AG04450 (cell line): ENCODE measurements at regions not wholly inside any gene's neighbourhood (a gene's known extent, or its start where the extent isn't known, plus 50 kb on each side); places are given as distances from the start of the nearest gene placed in this dataset.

ENCODE experiments used
- CTCF ChIA-PET: fragments of 300-600, 350-600 bp; formaldehyde crosslinking; extraction: SDS; loops from one replicate; lab custom pipeline; 2022; ENCODE audit warnings: antibody characterized with exemption, inconsistent platforms; lab: Charles Lee
- POLR2A ChIA-PET: fragments of 350-600 bp; formaldehyde crosslinking; extraction: SDS; loops from one replicate; lab custom pipeline; 2021; ENCODE audit warnings: antibody characterized with exemption, inconsistent platforms; lab: Yijun Ruan, JAX
- DNase-seq: peaks from one replicate; pipeline ENCODE4 v3.0.0-alpha.2; 2011; ENCODE audit warnings: low read depth, low spot score
- H3K27ac ChIP-seq: one replicate; pipeline ENCODE4 v1.5.1; 2012; ENCODE audit warnings: low read depth, low read length, control low read depth
- H3K27me3 ChIP-seq: one replicate; pipeline ENCODE4 v1.6.0; 2012; ENCODE audit warnings: low read length; ENCODE audit not compliant: control insufficient read depth, insufficient read depth
- H3K4me3 ChIP-seq: 2 replicates; pipeline ENCODE4 v1.5.1; 2011; ENCODE audit warnings: mild to moderate bottlenecking, low read depth, low read length, control low read depth
- H3K9me3 ChIP-seq: 2 replicates; pipeline ENCODE4 v1.5.1; 2012; ENCODE audit warnings: low read length; ENCODE audit not compliant: control insufficient read depth, insufficient read depth
- TF ChIP-seq, protein P1 (sequence below): IDR thresholded peaks from 2 replicates; pipeline ENCODE4 v1.5.1; 2011; ENCODE audit warnings: low read depth, low read length, control low read depth, inconsistent platforms

DNA sequence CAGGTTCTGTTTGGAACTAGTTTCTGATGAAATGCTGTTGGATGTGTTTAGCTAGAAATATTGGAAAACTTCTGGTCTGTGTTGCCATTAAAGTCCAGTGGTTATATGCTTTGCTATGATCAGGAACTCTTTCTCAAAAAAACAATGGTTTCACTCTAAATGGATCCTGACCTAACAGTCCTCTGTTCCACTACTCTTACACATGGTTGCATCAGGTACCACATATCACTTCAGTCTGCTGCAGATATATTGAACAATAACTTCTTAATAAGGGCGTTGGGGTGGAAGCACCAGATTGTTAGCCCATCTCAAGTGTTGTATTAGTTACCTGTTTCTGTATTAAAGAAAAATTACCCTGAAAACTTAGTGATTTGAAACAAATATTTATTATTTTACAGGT, 676.6 kb upstream of the GCFC2 start:
- H3K4me3 ChIP-seq: no peak overlapping the region
- POLR2A ChIA-PET: no interaction called here
- CTCF ChIA-PET: interaction anchor here (1.1 kb wide), 1 partner anchor 190 kb away, joined by 6 read pairs; no protein-coding TSS in a partner anchor
- no peak for DNase-seq
- no peaks in the 10 kb centered on the region for H3K9me3 ChIP-seq
- no peak overlapping the region for H3K27ac ChIP-seq
- no peaks in the 10 kb centered on the region for H3K27me3 ChIP-seq
- TF ChIP-seq, protein P1, sequence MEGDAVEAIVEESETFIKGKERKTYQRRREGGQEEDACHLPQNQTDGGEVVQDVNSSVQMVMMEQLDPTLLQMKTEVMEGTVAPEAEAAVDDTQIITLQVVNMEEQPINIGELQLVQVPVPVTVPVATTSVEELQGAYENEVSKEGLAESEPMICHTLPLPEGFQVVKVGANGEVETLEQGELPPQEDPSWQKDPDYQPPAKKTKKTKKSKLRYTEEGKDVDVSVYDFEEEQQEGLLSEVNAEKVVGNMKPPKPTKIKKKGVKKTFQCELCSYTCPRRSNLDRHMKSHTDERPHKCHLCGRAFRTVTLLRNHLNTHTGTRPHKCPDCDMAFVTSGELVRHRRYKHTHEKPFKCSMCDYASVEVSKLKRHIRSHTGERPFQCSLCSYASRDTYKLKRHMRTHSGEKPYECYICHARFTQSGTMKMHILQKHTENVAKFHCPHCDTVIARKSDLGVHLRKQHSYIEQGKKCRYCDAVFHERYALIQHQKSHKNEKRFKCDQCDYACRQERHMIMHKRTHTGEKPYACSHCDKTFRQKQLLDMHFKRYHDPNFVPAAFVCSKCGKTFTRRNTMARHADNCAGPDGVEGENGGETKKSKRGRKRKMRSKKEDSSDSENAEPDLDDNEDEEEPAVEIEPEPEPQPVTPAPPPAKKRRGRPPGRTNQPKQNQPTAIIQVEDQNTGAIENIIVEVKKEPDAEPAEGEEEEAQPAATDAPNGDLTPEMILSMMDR: no peak

DNA sequence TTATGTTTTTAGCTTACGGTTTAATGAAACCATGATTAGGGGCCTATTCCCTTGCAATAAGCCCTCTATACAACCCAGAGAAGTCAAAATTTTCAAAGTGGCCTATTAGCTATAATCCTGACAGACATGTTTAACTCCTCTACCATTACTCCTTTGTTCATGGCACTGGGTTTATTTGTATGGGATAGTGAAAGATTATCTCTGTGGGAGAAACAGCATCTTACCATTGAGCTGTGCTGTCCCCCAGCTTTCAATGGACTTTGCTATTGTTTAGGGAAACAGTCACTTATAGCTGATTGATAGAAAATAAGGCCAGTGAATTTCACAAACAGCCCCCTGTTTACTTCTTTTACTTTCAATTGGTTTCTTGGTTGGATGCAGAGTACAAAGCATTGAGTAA, 675.2 kb upstream of the GCFC2 start:
- POLR2A ChIA-PET: no interaction called here

DNA sequence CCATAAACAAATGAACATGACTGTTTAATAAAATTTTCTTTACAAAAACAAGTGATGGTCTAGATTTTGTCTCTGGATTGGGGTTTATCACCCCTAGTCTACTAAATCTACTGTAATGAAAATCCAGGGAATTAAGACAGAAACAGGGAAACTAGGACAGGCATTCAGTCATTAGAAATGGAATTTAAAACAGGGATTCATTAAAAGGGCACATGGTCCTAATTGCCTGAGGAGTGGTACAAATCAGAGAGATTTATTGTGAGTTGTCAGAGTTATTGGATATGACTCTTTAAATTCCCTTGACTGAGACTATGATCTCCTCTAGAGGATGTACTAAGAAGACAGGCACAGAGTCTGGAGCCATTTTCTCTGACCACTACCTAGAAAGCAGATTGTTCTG, 670.9 kb upstream of the GCFC2 start:
- TF ChIP-seq, protein P1: no peak
- no peak for DNase-seq
- H3K9me3 ChIP-seq: no peaks in the 10 kb centered on the region
- POLR2A ChIA-PET: no interaction called here
- H3K27ac ChIP-seq: no peak overlapping the region
- H3K4me3 ChIP-seq: no peak overlapping the region
- CTCF ChIA-PET: no interaction called here
- H3K27me3 ChIP-seq: no peaks in the 10 kb centered on the region

More for the DNA sequence above, 675.2 kb upstream of the GCFC2 start:
- Histone ChIP-seq H3K27me3 (no peaks in the 10 kb centered on the region), H3K4me3 (no peak overlapping the region), H3K27ac (no peak overlapping the region), H3K9me3 (no peaks in the 10 kb centered on the region)
- no peak for DNase-seq
- CTCF ChIA-PET: no interaction called here
- TF ChIP-seq, protein P1: no peak

DNA sequence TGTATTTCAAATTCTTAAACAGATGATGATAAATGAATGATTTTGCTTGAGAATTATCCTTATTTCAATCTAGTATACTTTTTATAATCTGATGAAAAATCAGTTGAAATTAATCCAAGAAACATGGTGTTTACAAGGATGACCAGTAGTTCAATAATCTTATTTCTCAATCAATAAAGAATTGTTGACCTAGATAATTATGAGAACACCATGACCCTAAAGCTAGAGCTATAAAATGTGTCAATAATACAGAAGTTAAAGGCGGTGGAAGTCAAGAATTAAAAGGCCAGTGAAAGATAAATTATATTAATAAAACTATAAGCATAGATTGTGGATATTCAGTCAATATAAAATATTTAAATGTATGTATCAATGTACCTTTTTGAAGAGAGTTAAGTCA, 667.4 kb upstream of the GCFC2 start:
- no peak overlapping the region for H3K27ac ChIP-seq
- H3K27me3 ChIP-seq: no peaks in the 10 kb centered on the region
- TF ChIP-seq, protein P1: no peak
- CTCF ChIA-PET: no interaction called here
- H3K4me3 ChIP-seq: no peak overlapping the region
- no peak for DNase-seq
- POLR2A ChIA-PET: no interaction called here
- no peaks in the 10 kb centered on the region for H3K9me3 ChIP-seq

DNA sequence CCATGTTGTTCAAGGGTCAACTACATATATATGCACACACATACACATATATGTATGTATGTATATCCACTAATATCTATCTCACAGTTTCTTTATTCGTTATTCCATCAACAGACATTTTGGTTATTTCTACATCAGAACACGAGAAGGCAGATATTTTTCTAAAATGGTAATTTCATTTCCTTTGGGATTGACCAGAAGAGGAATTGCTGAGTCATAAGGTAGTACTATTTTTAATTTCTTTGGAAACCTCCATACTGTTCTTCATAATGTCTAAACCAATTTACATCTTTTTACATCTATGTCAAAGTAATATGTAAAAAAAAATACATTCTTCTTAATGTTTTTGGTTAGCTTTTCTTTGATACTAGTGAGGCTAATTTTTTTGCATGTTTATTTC, 630.7 kb upstream of the GCFC2 start:
- Histone ChIP-seq H3K27me3 (no peaks in the 10 kb centered on the region), H3K27ac (no peak overlapping the region), H3K4me3 (no peak overlapping the region), H3K9me3 (no peaks in the 10 kb centered on the region)
- TF ChIP-seq, protein P1: no peak
- no peak for DNase-seq
- ChIA-PET POLR2A (no interaction called here), CTCF (no interaction called here)
